EL (cell line): ENCODE measurements at regions not wholly inside any gene's neighbourhood (a gene's known extent, or its start where the extent isn't known, plus 50 kb on each side); places are given as distances from the start of the nearest gene placed in this dataset.
"Not testable (repeated sequence)": the region's sequence is repeated elsewhere in the genome, so short reads cannot be mapped to it uniquely, and the experiment has no call there.

ENCODE experiments used
- DNase-seq: peaks from one replicate; pipeline ENCODE4 v3.0.0-alpha.2; 2016

DNA sequence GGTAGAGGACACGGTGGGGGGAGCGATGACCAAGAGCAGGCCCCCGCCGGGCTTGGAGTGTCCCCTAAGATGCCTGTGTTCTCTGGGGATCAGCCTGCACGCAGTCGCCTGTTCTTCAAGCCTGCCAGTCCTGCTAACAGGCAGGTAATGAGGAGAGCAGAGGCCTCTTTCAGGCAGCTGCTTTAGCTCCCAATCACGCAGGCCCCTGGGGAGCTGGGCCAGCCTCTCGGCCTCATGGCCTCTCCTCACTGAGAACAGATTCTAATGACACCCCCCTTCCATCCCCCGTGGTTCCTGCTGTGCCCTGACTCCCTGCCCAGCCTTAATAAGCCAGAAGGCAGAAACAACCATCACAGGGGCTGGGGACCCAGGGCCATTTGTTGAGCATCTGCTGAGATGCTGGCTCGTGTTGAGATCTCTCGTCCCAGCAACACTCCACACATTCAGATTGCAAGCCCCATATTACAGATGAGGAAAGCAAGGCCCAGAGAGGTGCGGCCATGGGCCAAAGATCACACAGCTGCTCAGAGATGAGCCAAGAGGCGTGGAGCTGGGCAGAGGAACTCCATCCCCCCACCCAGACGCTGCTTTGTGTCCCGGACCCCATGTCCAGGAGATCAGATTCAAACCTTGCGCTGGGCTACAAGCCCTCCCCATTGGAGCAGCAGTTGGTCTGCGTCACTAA lies 71.6 kb upstream of the CASZ1 start:
- DNase-seq, result no peak

DNA sequence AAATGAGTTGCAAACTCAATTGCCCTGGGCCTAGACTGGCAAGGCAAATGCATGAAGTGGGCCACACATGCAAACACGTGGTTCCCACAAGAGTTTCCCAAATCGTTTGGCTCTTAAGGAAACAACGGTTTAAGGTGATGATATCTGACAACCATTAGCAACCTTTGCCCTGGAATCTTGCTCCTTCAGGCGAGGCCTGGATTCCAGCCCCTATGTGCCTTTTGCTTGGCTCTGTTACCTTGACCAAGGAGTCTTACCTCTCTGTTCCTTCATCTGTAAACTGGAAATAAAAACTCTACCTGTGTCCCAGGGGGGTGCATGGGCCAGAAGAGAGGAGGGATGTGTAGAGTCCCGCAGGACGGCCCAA lies 72.1 kb upstream of the CASZ1 start:
- no peak for DNase-seq

DNA sequence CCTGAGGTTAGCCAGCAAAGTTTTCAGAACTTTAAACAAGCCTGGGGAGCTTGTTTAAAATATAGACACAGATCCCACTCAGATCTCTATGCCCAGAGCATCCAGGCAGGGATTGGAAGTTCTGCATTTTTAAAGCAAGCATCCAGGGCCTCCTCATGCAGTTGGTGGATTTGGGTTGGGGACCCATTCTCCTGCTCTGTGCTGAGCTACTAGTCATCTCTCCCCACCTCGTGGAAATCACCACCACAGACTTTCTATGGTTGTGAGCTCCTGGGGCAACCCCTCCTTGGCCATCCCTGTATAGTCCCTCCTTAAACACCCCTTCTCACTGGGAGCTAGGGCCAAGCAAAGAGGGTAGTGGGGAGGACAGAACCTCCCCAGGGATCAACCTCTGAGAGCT lies 73.5 kb upstream of the CASZ1 start:
- DNase-seq, result no peak

DNA sequence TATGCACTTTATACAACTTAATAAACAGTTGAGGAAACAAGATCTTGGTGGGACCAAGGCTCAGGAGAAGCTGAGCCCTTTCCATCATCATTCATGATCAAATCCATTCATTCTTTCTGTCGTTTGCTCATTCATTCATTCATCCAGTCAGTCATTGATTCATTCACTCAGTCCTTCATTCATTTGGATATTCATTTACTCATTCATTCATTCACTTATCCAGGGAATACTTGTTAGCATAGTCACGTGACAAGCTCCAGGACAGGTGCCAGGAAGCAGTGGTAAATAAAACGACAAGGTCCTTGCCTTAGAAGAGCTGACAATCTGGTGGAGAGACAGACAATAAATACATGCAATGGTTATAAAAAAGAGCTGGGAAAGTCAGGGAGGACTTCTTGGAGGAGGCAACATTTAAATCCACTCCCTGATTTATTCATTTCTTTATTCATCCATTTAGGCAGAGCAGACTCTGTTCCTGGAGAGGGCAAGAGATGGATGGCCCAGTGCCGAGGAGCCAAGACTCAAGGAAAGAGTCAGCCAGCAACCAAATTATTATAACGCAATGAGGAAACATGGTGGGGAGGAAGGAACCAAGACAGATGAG lies 74.1 kb upstream of the CASZ1 start:
- DNase-seq, result no peak

DNA sequence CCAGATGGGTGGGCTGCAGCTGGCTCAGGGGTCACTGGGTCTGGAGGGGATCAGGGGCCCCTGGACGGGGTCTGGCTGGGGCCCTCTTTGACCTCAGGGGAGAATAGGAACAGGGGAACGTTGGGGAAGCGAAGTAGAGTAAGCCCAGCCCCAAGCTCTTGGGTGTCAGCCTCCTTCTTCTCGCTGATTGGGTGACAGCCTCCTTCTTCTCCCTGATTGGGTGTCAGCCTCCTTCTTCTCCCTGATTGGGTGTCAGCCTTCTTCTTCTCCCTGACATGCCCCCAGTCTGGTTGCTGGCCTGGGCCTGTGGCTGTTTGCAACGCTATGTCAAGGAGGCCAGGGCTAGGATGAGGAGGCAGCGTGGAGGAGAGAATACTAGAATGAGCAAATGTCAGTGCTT lies 76.7 kb upstream of the CASZ1 start:
- DNase-seq, result no peak

DNA sequence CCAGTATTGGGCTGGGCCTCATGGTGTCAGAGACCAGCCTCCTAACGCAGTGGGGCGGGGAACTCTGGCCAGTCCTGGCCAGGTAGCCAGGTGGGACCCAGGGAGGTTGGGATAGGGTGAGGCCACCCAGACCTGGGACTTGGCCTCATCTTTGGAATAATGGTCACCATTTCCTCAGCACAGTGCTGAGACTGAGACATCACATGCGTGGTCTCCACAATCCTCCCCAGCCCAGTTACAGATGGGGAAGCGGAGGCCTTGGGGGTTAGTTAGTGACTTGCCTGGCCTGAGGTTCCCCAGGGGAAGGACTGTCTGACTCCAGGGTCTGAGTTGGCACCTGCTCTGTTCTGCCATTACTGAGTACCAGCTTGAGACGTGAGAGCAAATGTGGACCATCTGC lies 77.9 kb upstream of the CASZ1 start:
- DNase-seq, result no peak

DNA sequence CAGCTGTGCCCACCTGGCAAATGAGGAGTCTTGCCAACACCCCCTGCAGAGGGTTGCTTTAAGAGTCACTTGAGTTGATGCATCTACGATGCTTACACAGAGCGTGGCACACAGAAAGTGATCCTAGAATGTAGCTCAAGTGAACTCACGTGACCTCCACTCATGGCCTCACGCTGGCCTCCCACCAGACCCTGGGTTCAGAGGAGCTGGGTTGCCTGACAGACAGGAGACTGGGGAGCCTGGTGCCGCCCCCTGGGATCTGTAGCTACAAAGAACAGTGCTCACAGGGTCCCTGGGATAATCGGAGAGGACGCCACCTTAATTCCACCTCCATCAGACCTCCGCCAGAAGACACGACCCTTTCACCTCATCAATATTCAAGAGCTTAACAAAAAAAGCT lies 81.4 kb upstream of the CASZ1 start:
- DNase-seq, result no peak

DNA sequence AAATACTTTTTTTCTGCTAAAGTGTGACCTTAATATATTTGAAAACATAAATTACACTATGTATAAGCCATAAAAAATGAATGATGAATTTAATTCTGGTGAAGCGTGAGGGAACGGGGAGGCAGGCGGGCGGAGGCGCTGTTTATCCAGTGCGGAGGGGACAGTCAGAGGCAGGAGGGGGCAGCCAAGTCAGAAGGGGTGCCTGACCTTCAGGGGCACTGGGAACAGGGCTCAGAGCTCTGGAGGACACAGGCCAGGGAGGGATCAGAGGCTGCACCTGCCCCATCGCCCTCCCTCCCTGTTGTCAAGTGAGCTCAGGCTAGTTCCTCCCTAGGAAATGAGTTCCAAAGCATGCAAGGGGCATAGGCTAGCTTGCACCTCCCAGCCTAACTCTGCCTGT lies 82.0 kb upstream of the CASZ1 start:
- DNase-seq, result no peak

DNA sequence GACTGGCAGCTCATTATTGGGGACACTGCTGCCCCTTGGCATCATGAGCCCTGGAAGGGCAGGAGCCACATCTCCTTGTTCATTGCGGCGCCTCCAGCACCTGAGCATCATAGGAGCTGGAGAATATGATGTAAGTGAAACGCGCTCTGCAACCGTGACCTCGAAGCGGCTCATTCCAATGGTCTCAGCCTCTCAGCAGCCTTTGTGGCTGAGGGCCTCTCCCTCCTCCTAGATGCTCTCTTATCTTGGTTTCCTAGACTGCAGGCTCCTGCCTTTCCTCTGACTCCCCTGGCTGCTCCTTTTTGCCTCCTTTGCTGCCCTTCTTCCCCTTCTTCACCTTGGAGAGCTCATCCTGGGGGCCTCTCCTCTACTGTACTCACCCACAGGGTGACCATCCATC lies 83.6 kb upstream of the CASZ1 start:
- no peak for DNase-seq

DNA sequence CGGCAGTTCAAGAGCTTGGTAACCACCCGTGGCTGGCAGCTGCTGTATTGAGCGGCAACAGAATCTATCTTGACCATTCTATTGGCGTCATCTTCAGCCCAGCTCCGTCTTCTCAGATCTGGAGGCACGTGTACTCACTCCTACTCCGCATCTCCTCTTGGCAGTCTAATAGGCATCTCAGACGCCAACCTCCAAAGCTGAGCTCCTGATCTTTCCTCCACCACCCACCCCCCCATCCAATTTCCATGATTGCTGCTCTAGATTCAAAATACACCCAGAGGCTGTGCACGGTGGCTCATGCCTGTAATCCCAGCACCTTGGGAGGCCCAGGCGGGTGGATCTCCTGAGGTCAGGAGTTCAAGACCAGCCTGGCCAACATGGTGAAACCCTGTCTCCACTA lies 84.6 kb upstream of the CASZ1 start:
- DNase-seq, result no peak

DNA sequence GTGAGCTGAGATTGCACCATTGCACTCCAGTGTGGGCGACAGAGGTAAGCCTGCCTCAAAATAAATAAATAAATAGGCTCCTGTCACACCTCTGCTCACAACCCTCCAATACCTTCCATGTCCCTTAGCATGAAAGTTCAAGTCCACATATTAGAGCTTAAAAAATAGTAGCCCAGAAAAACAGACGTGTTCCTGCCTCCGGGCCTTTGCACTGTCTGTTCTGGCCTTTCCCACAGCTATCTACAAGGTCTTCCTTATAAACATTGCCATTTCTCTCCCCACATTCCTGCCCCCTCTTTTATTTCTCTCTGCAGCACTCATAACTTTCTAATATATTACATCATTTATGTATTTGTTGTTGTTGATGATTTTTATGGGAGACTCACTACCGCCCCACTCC lies 85.6 kb upstream of the CASZ1 start:
- DNase-seq, result no peak

DNA sequence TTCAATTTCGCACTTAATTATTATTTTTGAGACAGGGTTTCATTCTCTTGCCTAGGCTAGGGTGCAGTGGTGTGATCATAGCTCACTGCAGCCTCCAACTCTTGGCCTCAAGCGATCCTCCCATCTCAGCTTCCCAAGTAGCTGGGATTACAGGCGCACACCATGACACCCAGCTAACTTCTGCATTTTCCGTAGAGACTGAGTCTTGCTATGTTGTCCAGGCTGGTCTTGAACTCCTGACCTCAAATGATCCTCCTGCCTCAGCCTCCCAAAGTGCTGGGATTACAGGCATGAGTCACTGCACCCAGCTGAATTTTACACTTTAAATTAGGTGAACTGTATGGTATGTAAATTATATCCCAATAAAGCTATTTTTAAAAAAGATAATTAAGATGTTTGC lies 90.6 kb upstream of the CASZ1 start:
- DNase-seq, result not testable (repeated sequence)

DNA sequence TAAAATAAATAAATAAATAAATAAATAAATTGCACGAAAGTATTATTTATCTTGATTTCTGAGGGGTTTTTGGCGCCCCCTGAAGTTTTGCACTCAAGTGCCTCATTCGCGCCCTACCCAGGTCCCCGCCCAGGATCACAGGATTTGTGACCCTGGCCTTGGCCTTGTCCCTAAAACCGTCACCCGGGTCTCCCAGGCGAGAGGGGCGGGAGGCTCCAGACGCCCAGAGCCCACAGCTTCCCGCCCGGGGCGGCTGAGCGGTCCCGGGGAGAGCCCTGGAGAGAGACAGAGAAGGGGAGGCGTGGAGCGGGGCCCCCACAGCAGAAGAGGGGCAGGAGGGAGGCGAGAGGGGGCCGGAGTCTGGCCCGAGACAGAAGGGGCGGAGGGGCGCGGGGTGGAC lies 91.8 kb upstream of the CASZ1 start:
- no peak for DNase-seq

DNA sequence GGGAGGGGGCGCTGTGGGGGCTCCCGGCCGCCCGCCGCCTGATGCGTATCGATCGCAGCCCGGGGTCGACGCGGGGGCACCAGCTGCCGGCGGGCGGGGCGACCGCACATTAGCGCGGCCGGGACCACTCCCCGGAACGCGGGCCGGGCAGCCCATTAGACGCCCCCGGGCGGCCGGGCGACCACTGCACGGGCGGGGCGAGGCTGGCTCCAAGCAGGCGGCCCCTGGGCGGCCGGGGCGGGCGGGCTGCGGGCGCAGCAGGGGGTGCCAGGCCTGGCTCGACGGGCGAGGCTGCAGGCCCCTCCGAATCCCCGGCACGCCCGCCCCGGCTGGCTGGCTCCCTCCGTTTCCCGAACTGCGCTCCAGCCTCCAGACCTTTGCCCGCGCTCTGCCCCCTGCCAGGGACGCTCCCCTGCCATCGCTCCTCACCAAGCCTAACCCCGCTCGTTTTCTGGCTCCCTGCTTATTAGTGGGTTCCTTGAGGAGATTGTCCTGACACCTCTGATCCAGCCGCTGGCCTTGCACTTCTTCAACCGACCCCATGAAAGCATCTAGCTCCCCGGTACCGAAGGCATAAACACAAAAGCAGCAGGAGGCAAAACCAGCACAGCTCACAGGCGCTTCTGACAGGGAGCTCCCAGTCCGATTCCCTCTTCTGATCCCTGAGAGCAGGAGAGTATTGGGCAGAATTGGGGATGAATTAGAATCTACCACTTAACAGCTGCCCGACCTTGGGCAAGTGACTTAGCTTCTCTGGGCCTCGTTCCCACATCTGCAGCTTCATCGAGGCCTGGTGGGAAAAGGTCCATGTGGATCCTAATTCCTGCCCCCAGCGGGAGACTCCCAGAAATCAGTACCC lies 92.6 kb upstream of the CASZ1 start:
- DNase-seq, result no peak

DNA sequence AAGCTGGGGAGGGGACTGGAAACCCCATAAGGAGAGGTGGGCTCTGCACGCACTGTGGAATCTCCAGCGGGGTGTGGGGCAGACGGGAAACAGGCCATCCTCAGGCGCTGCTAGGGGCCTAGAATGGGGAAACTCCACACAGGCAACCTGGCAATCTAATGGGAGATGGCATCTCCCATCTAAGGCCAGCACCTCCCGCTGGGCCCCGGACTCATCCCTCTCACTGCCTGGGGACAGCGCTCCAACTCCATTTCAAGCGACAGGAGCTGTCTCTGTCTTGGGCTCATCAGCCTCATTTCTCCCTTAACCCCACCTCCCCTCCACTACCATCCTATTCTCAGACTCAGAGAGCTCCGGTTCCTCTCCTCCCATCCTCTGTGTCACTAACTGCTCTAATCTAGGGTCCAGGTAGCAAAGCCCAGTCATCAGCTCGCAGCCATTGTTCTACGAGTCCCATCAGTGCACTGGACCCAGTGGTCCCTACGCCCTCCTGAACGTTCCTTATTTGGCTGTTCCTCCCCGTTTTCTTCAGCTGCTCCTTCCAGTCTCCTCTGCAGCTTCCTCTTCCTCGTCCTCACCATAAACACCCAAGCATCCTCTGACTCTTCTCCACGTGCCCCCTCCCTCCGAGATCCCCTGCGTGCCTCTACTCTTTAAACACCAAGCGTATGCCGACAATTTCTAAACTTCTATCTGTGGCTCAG lies 93.4 kb upstream of the CASZ1 start:
- DNase-seq, result no peak

DNA sequence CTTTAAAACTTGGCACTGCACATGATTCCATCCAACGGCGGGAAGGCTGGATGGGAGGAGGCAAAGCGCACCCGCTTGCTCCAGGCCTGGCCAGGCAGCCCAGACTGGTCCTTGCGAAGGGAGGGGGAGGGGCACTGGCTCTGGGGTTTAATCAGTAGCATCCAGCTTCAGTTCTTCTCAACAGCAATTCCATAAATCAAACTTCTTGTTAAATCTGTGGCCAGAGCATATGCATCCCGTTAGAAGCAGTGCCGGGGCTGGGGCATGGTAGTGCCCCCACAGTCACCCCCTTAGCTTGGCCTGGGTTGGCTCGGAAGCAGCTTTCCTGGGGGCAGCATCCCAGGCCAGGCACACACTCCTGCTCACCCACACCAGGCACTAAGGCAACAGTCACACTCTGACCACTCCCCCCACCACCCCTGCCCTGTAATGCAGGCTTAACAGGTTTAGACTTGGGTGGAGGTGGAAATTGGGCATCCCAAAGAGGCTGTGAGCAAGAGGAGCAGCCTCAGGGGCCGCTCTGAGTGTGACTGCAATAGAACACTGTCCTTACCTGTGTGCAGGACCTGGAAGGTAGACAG lies 94.1 kb upstream of the CASZ1 start:
- no peak for DNase-seq

DNA sequence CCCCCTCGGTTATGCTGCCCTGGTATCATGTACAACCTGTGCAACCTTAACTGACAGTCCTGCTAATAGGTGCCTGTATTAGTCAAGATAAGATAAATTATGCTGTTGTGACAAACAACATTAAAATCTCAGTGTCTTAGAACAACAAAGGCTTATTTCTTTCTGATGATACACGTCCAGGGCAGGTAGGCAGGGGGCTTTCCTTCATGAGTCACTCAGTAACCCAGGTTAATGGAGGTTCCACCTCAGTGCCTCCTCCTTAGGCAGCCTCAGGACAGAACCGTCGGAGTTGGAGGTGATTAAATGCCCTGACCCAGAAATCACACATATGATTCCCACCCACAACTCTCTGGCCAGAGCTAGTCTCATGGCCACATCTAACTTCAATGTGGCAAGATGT lies 94.6 kb upstream of the CASZ1 start:
- DNase-seq, result no peak

DNA sequence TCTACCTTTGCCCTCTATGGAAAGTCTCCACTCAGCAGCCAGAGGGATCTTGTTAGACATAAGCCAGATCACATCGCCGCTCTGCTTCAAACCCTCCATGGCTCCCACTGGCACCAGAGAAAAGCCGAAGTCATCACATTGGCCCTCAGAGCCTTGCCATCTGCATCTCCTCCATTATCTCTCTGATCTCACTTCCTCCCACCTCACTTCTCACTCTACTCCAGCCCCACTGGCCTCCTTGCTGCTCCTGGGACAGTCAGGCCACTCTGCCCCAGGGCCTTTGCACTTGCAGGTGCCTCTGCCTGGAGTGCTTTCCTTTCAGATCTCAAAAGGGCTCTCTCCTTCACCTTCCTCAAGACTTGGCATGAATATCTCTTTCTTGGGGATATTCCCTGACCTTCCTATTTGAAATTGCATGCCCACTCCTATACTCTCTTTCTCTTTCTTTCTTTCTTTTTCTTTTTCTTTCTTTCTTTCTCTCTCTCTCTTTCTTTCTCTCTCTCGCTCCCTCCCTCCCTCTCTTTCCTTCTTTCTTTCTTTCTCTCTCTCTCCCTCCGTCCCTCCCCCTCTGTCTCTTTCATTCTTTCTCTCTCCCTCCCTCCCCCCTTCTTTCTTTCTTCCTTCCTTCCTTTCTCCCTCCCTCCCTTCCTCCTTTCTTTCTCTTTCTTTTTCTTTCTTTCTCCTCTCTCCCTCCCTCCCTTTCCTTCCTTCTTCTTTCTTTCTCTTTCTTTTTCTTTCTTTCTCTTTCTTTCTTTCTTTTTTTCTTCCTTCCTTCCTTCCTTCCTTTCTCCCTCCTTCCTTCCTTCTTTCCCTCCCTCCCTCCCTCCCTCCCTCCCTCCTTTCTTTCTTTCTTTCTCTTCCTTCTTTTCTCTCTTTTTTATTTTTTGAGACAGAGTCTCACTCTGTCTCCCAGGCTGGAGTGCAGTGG lies 96.0 kb upstream of the CASZ1 start:
- no peak for DNase-seq

DNA sequence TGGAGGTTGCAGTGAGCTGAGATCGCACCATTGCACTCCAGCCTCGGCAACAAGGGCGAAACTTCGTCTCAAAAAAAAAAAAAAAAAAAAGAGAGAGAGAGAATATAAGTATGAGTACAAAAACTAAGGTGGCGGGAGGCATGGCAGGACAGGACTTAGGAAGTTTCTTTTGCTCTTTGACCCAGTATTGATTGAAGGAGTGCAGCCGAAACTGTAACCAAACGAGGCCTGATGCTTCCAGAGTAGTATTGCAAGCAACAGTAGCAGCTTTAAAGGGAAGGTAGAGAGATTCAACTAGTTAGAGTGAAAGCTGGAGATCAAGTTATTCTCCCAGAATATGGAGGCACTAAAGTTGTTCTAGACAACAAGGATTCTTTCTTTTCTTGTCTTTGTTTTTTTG lies 99.2 kb upstream of the CASZ1 start:
- no peak for DNase-seq

DNA sequence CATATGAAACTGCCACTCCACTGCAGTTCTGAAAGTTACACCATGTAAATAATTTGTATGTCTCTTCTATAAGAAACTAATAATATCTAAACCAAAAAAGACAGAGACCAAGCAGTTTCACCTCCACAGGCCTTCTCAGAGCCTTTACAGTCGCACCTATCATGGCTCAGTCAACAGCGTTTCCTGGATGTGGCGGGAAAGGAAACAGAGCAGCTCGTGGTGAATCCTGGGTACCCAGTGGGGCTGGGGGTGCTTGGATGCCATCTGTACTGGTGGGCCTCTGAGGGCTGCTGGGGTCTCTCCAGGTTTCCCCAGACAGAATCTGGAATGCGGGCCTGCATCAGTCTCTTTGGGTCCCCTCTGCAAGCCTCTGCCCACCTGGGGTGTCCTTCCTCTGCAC lies 100.2 kb upstream of the CASZ1 start:
- no peak for DNase-seq

DNA sequence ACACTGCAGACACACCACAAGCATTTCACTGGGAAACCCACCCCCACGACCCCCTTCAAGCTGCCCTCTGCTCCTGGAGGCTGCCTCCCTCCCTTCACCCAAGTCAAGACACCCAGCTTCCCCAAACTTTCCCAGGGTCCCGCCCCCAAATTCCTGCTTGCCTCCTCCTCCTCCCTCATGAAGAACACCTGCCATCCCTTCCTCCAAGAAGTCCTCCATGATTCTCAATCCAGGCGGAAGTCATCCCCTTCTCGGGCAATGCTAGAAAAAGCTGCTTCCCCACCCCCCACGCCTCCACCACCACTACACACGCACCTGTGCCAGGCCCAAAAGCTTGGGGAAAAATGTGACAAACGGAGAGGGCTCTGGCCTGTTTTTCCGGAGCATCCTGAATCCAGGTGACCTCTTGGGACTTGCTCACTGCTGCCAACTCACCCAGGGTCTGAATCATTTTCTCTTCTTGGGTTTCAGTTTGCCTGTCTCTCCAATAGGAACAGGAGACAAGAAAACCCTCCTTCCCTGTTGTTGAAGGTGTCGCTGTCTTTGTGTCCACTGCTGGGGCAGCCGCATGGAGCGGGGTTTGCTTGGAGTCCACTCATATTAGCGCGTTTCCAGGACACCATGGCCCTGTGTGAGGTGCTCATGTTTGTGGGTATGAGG lies 101.0 kb upstream of the CASZ1 start:
- no peak for DNase-seq
